NAMALWA (cell line): ENCODE measurements at regions not wholly inside any gene's neighbourhood (a gene's known extent, or its start where the extent isn't known, plus 50 kb on each side); places are given as distances from the start of the nearest gene placed in this dataset.
A peak's percentile ranks its signal among the peaks of the same experiment; 100 is the strongest.

Experiments
- DNase-seq: peaks from one replicate; pipeline ENCODE4 v3.0.0-alpha.2; 2015; ENCODE audit warnings: low spot score

DNA sequence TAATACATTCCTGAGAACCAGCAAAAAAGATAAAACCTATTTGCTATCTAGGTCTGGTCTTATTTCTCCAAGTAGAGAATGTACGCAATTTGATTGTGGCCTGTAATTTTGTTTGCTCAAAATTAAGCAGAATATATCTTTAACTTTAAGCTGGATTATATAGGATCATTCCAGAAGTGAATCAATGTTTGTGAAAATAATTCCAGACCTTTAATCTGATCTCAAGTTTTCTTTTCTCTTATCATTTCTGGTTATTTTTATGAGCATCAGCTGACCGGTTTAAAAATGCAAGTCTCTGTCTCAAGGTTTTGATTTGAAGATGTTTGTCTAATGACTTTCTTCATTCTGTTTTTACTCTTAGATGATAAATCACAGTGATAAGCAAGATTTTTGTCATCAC is 997.9 kb upstream of the FLRT2 start:
- DNase-seq: no peak

DNA sequence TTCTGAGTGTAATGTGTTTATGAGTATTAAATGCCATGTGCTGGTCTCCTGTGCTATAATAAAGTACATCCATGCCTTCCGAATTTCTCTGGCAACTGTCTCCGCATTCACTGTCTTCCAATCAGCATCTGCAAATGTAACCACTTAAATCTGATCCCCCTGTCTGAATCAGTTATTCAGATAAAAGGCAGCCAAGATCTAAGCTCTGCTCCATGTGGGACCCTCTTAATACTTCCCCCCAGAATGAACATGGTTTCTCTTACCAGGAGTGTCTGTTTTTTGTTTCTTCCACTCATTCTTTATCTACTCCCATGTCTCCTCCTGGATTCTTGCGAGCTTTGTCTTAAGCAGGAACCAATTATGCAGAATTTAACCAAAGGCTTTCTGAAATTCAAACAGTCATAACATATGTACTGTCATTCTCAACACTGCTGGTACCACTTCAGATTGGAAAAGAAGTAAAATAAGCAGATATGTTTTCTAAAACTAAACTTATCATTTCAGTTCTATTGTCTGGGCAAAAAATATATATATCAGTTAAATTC is 996.7 kb upstream of the FLRT2 start:
- DNase-seq: no peak

DNA sequence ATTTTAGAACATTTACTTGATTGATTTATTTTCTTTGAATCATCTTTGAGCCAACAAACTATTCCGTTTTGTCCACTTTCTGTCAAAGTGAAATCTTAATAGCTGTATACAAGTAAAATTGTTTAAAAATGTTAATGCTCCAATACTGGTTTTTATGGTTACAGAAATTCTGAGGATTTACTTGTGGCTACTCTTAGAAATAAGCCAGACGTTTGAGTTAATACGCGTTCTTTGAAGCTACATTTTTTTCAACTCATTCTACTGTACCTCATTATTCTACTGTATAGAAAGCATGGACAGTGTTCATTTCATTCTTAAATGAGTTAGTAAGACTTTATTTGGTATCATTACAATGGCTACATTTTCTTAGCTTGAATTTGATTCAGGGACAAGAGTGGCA is 996.2 kb upstream of the FLRT2 start:
- no peak for DNase-seq

DNA sequence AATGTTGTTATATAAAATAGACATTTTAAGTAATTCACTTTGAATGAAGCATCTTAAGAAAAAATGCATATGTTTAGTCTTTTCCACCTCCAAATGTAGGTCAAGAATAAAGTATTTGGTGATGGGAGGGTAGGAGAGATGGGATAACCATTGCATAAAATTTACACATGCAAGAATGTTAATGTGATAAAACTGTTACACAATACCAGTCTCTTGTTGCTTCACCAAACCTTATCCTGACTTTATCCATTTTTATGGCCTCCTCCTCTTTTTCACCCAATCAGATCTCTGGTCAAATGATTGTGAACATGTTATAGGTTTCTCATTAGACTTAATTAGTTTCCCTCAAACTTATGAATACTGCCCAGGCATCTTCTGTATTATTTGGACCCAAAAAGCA is 994.5 kb upstream of the FLRT2 start:
- no peak for DNase-seq

DNA sequence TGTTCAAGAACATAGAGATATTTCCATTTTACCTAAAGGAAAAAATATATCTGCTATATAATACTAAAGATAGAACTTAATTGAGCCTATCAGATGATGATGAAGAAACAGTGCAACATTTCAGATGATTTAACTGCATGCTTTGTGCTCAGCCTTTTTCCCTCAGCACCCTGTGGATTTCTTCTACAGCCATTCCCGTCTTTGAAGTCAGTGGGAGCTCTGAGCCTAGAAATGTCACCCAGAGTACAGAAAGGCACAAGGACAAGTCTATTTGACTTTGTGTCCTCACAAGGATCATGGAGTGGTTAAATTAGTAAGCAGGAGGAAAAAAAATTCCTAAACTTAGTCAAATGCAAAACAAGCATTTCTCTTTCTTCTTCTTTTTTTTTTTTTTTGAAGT is 994.0 kb upstream of the FLRT2 start:
- no peak for DNase-seq

DNA sequence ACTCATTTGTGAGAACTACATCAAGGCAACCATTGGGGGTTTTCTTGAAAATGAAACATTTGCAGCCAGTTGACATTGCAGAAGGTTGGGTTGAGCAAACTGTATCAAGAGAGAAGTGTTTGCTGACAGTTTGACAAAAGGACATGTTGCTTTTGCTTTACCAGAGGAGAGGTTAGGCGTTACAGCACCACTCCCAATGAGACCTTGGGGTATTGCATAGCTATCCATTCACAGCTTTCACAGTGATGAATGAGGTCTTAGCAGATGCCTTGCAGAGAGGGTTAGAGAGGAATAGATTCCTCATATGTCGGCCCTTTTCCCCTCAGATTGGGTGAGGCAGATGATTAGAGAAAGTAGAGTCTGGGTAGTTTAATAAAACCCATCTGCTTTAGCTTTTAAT is 988.9 kb upstream of the FLRT2 start:
- DNase-seq: no peak

DNA sequence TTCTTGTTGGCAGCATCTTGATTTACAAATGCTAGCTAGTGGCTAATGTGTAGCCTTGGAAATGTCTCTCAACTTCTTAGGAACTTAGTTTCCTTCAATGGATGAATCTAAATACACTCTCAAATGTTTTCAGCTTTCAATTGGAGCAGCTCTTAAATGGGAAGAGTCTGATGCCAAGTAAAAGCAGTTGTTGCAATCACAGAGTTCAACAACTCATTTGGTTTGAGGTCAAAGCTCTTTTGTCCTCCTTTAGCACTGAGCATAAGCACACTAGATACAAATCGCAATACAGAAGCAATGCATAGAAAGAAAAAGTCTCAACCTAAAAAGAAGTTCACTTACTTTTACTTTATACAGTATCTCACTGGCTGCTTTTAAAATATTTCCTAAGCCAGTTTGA is 986.1 kb upstream of the FLRT2 start:
- no peak for DNase-seq

DNA sequence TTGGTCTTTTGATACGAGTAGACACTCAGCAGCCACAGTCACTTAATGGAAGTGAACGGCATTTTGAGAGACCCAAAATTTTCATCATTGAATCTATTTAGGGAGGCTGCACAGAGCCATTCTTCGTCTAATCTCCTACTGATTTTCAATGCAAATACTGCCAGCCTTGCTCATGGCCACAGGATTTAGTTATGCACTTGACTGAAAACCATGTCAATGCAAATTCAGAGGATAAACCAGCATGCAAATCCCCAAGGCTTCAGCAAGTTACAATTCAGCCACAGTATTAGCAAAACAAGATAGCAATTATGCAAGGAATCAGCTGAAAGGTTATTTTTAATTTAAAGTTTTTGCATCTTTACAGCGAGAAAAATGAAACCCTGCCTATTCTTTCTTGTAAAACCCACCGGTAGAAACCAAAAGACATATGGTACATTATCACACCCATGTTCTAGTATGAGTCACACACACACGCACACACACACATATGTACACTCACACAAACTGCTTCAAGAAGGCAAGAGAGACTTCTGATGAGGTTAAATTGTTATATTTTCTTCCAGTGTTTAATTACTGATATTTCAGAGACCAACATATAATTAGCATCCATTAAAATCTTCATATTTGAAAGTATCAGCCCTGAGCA is 985.3 kb upstream of the FLRT2 start:
- DNase-seq: peak; percentile 12

DNA sequence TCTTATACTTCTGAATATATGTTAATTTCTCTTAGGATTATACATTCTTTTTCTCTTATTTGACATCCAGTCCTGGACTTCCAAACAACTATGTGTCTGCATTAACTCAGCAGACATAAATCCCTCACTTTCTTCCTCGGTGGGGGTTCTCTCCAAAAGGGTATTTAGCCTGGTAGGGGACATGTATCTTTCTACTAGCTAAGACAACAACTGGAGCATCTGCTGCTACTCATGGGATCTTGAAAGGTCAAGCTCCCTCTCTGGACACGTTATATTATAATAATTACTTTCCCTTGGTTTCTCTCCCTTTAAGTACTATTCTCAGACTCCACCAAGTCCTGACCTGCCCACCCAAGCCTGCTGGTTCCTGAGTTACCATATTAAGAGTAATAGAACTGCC is 983.7 kb upstream of the FLRT2 start:
- no peak for DNase-seq

DNA sequence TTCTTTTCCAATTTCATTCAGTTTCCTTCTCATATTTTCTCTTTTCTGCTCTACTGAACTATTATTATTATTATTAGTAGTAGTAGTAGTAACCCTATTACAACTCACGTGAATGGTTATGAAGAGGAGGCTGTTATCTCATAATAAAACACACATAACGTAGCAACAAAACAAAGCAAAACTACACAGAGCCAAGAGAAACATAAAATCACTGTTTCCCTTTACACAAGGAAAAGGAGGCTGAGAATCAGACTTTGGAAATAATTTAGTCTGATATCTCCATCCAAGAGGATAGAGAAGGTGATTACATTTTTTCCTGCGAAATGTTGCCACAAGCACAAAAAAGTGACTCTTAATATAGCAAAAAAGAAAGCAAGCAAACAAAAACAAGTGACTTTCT is 975.8 kb upstream of the FLRT2 start:
- no peak for DNase-seq

DNA sequence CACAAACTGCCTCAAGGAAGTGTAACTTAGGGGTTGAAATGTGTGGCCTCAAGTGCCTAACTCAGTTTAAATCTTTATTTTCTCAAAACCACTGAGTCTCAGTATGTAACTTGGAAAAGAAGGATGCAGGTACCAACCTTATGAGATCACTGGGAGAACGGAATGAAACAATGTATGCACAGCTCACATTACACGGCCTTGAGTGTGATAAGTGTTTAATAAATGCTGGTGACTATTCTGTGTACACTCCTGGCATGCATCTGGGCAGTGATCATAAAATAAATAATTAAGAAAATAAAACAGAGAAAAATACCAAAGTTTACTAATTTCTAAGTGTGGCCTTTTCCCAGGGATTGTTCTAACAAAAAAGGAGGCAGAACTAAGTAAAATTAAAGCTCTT is 974.5 kb upstream of the FLRT2 start:
- no peak for DNase-seq

DNA sequence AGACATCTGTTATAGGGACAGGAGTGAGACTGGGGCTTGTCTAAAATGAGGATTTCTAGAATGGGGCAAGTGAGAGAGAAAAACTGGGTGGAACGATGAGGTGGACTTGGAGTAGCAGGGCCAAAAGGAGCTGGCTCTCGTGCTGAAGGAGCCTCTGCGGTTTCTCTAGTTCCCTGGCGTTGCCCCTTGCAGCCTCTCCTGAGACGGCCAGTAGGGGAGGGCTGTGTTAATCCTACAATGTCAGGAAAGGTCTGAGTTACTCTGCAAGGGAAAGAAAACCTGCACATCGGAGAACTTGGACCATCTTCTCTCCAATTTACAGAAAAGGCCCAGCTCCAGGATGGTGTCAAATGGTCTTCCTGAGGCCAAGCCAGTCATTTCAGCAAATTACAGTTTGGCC is 963.8 kb upstream of the FLRT2 start:
- no peak for DNase-seq

DNA sequence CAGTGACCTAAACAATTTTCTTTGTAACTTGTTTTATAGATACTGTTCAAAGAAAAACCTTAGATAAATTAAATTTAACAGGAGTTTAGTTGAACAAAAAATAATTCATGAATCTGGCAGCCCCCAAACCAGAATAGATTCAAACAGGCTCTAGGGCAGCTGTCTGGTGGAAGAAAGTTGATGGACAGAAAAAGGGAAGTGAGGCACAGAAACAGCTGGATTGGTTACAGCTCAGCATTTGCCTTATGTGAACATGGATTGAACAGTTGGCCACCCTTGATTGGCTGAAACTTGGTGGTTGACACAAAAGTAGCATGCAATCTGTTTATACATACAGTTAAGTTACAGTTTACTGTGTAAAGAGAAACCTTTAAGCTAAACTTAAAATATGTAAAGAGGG is 954.3 kb upstream of the FLRT2 start:
- no peak for DNase-seq

DNA sequence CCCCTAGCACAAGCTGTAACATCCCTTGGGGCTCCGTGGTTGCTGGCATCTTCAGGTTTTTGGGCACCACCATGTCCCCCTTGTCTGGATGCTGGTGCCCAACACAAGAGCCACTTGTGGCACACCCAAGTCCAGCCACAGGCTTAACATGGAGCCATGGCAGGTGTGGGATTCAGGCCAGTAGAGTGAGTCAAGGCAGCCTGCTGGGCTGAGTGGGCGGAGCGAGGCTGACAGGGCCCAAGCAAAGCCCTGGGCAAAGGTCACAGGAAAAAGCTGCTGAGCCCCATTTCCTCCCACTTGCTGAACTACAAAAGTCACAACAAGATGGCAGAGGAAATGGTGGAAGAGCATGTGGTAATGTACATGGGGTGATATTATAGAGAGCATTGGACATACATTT is 950.7 kb upstream of the FLRT2 start:
- no peak for DNase-seq

DNA sequence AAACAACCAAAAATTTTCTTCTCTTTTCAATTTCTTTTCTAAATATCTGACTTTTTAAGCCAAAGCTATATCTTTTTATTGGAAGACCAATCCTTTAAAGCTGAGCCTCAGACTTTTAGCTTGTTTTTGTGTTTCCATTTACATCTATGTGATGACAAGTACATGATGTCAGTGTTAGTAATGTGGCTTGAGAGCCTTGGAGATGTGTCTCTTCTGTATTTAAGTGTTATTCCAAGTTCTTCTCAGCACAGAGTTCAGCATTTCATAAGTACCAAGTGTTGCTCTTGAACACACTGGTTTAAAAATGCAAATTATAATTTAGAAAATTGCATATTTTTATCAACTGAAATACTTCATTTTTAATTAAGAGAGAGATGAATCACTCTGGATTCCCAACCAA is 948.9 kb upstream of the FLRT2 start:
- no peak for DNase-seq

DNA sequence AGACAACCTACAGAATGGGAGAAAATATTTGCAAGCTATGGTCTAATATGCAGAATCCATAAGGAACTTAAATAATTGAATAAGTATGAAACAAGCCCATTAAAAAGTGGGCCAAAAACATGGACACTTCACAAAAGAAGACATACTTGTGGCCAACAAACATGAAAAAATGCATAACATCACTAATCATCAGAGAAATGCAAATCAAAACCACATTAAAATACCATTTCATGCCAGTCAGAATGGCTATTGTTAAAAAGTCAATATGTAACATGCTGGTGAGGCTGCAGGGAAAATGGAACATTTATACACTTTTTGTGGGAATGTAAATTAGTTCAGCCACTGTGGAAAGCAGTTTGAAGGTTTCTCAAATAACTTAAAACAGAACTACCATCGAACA is 945.4 kb upstream of the FLRT2 start:
- DNase-seq: no peak

DNA sequence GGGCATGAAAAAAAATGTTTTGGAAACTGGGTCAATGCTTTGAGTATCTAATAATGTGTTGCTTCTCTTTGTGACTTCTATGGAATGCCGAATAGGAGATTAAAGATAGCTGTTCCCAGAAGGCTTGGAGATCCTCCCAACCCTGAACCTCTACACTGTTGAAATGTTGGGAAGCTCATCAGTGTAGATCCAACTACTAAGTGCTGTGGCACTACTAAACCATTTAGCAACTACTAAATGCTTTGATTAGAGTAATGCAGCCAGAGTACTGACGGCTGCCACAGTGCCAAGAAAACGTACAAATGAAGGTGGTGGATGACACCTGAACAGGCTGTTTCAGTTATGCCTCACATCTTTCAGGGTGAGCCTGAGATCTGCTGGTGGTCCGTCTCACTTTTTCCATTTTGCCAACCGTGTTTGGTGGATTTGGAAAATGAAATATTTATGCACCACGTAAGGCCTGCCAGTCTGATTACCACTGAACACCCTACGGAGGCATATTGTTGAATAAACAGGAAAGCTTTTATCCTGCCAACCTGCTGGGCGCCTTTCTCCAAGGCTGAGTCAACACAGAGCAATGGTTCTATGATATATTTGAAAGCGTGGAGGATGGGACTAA is 938.0 kb upstream of the FLRT2 start:
- no peak for DNase-seq

DNA sequence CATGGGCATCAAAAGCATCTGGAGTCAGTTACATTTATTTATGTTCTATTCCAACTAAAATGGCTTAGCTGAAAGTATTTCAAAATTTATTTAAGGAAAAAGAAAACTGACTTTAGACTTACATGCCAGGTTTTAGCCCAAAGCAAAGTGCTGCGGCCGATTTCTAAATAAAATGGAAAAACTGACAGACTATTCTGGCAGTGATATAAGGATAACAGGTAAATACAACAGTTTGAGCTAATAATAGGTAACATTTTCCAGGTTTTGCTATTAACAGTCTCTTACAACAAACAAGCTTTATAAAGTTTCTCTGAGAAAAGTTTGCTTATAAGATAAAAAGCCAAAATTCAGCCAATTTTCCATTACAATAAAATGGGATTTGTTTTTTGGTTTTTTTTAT is 937.2 kb upstream of the FLRT2 start:
- no peak for DNase-seq

DNA sequence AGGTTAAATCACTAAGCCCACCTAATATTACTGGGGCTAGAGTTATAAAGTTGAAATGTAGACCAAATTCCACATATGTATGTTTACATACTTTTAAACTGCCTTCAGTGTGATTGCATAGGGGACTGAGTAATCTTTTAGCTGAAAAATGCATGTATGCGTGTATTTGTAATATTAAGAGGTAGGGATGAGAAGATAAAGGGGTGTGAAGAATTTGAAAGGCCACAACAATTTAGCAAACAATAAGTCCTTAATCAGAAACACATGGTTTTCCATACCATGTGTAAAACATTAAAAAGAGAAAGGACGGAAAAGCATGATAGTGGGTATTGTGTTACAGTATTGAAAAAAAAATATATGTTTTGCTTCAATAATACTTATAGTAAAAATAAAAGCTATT is 919.9 kb upstream of the FLRT2 start:
- DNase-seq: no peak

DNA sequence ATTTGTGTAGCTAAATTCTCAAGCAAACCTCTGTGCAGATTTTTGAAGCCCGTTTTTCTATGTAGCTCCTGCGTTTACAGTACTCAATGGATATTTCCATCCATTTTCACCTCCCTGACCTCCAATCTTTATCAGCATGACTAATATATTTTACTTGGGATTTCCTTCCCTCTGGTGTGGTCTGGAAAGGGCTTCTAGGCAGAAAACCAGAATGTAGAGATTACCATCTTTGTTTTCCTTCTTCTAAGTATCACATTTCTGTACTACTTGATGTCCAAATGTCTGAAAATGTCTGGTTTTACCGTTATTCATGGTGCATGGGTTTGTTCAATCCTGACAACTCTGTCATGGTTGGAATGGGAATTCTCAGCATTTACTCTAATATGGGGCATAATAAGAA is 907.6 kb upstream of the FLRT2 start:
- DNase-seq: no peak

DNA sequence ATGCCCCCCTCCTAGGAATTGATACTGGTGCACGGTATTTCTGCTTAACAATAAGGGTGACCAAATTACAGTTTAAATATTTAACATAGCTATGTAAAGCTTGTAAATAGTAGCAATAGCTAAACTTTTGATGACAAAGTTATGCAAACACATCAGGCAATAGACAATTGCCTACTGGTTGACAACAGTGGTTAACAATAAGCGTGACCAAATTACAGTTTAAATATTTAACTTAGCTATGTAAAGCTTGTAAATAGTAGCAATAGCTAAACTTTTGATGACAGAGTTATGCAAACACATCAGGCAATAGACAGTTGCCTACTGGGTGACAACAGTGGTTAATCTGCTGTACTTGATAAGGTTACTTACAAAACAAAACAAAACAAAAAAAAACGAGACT is 886.5 kb upstream of the FLRT2 start:
- DNase-seq: no peak

DNA sequence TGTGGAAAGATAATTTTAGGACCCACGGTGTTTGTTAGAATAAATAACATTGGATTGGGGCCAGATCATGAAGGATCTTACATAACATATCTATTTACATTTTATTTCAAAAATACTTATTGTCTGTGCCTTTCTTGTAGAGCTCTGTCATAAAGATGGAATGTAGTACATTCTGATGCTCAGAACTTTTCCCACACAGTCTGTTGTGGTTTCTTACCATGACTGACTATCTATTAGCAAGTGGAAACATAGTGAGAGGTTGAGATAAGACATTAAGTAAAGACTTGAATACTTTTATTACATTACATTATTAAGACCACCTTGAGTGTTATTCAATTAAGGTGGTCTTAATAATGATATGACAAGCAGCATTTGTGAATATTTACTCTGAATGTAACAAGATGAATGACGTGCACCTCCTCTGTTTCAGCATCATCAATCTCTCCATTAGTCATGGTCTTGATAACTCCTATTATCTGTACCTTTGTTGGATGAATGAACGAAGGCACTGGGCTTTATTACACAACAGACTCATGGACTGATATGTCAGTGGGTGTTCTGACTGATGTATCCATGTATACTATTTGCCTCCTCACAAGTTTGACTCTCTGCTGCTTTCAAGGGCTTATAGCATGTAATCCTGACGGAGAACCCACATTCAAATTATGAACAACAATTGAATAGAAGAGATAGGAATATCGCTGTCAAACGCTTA is 883.0 kb upstream of the FLRT2 start:
- DNase-seq: no peak

DNA sequence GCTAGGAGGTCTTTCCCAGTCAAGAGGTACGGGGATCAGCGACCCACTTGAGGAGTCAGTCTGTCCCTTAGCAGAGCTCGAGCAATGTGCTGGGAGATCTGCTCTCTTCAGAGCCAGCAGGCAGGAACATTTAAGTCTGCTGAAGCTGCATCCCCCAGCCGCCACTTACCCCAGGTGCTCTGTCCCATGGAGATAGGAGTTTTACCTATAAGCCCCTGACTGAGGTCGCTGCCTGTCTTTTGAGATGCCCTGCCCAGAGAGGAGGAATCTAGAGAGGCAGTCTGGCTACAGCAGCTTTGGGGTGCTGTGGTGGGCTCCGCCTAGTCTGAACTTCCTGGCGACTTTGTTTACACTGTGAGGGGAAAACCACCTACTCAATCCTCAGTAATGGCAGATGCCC is 874.9 kb upstream of the FLRT2 start:
- DNase-seq: no peak

DNA sequence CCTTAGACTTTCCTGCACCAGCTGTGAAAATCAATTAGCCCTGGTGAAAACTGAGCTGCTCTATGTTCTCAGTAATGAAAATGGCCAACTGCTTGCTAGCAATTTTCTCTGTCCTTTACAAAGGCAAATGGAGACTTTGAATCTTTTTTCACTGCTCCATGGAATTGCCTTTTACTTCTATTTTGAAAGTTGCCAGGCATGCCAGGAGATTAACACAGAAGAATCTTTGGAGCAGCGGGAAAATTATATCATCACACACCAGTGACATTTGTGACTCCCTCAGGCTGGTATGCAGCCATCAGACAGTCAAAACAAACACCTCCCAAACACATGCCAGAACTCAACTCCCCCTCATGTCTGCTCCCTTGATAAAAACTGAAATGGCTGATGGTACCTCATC is 872.0 kb upstream of the FLRT2 start:
- DNase-seq: no peak
